Lower lobe of right lung (tissue), 2 donors: ENCODE measurements at regions not wholly inside any gene's neighbourhood (a gene's known extent, or its start where the extent isn't known, plus 50 kb on each side); places are given as distances from the start of the nearest gene placed in this dataset.
"Not testable (repeated sequence)": the region's sequence is repeated elsewhere in the genome, so short reads cannot be mapped to it uniquely, and the experiment has no call there.

Experiments used
- ATAC-seq, 2 donors: fragments of 200-7000 bp; cut with Tn5 transposase; one replicate each; pipeline ENCODE4 v1.9.1; 2020 to 2022; ENCODE audit warnings: mild to moderate bottlenecking in 2 of 2, moderate library complexity in 2 of 2
- DNase-seq: peaks from one replicate; pipeline ENCODE4 v3.0.0-alpha.2; 2020
- H3K27ac ChIP-seq: fragments of 200-600 bp; one replicate; pipeline ENCODE4 v1.8.0; 2022
- H3K27me3 ChIP-seq: fragments of 200-600 bp; one replicate; pipeline ENCODE4 v1.8.0; 2022; ENCODE audit warnings: low read depth
- H3K36me3 ChIP-seq: fragments of 200-600 bp; one replicate; pipeline ENCODE4 v1.8.0; 2022; ENCODE audit warnings: mild to moderate bottlenecking
- H3K4me1 ChIP-seq: fragments of 200-600 bp; one replicate; pipeline ENCODE4 v1.8.0; 2022
- H3K4me3 ChIP-seq: fragments of 200-600 bp; one replicate; pipeline ENCODE4 v1.8.0; 2022; ENCODE audit warnings: mild to moderate bottlenecking
- H3K9me3 ChIP-seq: fragments of 200-600 bp; one replicate; pipeline ENCODE4 v1.8.0; 2022
- intact Hi-C: fragments of 100-400 bp; cut with DNase I; formaldehyde crosslinking; loops from one replicate; pipeline ENCODE4 v1.11.0; 2022
- TF ChIP-seq, protein P1 (sequence below): fragments of 200-600 bp; IDR thresholded peaks from one replicate; pipeline ENCODE4 v1.8.0; 2022; ENCODE audit warnings: antibody characterized with exemption, mild to moderate bottlenecking
- donor health status: DM: no; HTN: yes; CAD: no; lungs with severe emphysema.

DNA sequence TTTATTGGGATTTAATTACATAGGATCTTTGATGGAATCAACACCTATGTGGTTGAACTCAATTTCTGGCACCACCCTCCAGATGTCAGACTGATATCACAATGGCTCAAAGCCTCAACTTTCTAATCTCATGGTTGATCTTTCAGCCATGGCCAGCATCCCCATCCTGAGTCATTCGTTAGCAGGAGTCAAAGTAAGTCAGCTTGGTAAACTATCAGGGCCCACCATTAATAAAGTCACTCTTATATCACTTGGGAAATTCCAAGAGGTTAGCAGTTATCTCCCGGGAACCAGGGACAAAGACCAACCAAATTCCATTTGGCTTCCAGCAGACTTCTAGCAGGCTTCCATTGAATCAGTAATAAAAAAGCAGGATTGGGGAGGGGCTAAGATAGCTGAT, 50.7 kb upstream of the TNFSF4 start:
- H3K9me3 ChIP-seq: peaks cover 7% of the 10 kb centered on the region
- no peak for DNase-seq
- no peak overlapping the region for H3K4me3 ChIP-seq
- TF ChIP-seq, protein P1, sequence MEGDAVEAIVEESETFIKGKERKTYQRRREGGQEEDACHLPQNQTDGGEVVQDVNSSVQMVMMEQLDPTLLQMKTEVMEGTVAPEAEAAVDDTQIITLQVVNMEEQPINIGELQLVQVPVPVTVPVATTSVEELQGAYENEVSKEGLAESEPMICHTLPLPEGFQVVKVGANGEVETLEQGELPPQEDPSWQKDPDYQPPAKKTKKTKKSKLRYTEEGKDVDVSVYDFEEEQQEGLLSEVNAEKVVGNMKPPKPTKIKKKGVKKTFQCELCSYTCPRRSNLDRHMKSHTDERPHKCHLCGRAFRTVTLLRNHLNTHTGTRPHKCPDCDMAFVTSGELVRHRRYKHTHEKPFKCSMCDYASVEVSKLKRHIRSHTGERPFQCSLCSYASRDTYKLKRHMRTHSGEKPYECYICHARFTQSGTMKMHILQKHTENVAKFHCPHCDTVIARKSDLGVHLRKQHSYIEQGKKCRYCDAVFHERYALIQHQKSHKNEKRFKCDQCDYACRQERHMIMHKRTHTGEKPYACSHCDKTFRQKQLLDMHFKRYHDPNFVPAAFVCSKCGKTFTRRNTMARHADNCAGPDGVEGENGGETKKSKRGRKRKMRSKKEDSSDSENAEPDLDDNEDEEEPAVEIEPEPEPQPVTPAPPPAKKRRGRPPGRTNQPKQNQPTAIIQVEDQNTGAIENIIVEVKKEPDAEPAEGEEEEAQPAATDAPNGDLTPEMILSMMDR: no peak
- no peak overlapping the region for H3K27ac ChIP-seq
- H3K4me1 ChIP-seq: peaks cover 7% of the 10 kb centered on the region
- H3K27me3 ChIP-seq: no peaks in the 10 kb centered on the region
- ATAC-seq: no peak
- intact Hi-C loops: no loop called here
- H3K36me3 ChIP-seq: no peaks in the 10 kb centered on the region

DNA sequence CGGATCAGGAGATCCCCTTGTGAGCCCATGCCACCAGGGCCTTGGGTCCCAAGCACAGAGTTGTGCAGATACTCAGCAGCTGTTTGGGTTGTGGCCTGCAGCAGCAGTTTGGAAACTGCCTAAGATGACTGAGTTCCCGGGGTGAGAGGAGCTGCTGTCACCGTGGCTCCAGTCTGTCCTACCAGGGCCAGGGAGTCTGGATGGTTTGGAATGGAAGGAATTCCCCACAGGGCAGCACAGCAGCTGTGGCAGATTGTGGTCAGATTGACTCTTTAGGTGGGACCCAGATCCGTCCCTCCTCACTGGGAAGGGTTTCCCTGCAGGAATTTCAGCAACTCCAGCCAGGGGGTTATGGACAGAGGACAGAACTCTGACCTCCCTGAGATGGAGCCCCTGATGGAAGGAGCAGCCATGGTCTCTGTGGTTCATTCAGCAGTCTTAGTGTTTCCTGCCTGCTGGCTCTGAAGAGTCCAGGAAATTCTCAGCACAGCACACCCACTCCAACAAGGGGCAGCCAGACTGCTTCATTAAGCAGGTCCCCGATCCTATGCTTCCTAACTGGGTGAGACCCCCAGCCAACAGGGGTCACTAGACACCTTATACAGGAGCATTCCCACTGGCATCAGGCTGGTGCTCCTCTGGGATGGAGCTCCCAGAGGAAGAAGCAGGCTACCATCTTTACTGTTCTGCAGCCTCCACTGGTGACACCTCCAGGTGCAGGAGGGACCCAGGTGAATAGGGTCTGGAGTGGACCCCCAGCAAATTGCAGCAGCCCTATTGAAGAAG, 51.5 kb upstream of the TNFSF4 start:
- H3K27me3 ChIP-seq: no peaks in the 10 kb centered on the region
- TF ChIP-seq, protein P1: no peak
- H3K9me3 ChIP-seq: peaks cover 7% of the 10 kb centered on the region
- ATAC-seq (no peak), DNase-seq (no peak)
- peaks cover 7% of the 10 kb centered on the region for H3K4me1 ChIP-seq
- intact Hi-C loops: no loop called here
- H3K27ac ChIP-seq: no peak overlapping the region
- H3K4me3 ChIP-seq: no peak overlapping the region
- no peaks in the 10 kb centered on the region for H3K36me3 ChIP-seq

DNA sequence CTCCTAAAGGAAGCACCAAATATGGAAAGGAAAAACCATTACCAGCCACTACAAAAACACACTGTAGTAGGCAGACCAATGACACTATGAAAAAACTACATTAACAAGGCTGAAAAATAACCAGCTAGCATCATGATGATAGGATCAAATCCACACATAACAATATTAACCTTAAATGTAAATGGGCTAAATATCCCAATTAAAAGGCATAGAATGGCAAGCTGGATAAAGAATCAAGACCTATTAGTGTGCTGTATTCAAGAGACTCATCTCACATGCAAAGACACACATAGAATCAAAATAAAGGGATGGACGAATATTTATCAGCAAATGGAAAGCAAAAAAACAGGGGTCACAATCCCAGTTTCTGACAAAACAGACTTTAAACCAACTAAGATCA, 53.2 kb upstream of the TNFSF4 start:
- DNase-seq, H3K27me3 ChIP-seq, H3K9me3 ChIP-seq, intact Hi-C loops, H3K27ac ChIP-seq, H3K36me3 ChIP-seq, H3K4me3 ChIP-seq, H3K4me1 ChIP-seq, ATAC-seq: not testable (repeated sequence)

DNA sequence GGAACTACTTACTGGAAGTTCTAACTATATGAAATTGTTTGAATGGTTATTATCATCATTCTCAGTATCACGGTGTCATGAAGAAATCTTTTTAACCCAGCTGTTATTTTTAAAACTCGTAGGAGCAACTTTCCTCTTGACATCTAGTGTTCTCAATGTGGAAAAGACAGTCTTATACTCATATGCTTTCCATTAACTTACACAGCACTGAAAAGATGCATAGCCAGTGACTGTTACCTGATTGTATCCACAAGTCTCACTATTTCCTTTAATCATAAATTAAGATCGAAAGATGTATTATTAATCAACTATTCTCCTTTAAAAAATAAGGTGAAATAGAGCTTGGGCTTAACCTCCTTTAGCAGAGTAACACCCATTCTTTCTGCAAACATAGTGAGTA, 59.7 kb upstream of the TNFSF4 start:
- Histone ChIP-seq H3K27ac (no peak overlapping the region), H3K4me1 (no peaks in the 10 kb centered on the region), H3K27me3 (no peaks in the 10 kb centered on the region), H3K4me3 (no peak overlapping the region), H3K36me3 (no peaks in the 10 kb centered on the region), H3K9me3 (no peaks in the 10 kb centered on the region)
- intact Hi-C loops: no loop called here
- DNase-seq (no peak), ATAC-seq (no peak)
- TF ChIP-seq, protein P1: no peak

DNA sequence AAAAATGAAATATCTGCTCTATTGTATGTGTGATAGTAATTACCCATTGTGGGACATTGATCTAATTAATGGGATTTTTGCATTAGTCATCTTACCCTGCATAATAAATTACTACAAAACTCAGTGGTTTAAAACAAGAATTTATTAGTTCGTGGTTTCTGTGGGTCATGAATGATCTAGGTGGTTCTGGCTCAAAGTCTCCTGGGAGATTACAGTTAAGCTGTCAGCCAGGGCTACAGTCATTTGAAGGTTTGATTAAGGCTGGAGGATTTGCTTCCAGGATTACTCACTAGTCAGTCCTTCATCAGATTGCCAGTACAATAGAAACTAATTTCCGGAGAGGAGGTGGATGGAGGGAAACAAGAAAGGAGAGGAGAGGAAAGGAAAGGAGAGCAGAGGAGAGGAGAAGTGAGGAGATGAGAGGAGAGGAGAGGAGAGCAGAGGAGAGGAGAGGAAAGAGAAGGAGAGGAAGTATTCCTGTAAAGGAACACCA, 60.4 kb upstream of the TNFSF4 start:
- intact Hi-C loops: no loop called here
- H3K4me3 ChIP-seq: no peak overlapping the region
- no peaks in the 10 kb centered on the region for H3K27me3 ChIP-seq
- ATAC-seq (no peak), DNase-seq (no peak)
- H3K36me3 ChIP-seq: no peaks in the 10 kb centered on the region
- H3K4me1 ChIP-seq: no peaks in the 10 kb centered on the region
- TF ChIP-seq, protein P1: no peak
- H3K9me3 ChIP-seq: no peaks in the 10 kb centered on the region
- H3K27ac ChIP-seq: no peak overlapping the region

DNA sequence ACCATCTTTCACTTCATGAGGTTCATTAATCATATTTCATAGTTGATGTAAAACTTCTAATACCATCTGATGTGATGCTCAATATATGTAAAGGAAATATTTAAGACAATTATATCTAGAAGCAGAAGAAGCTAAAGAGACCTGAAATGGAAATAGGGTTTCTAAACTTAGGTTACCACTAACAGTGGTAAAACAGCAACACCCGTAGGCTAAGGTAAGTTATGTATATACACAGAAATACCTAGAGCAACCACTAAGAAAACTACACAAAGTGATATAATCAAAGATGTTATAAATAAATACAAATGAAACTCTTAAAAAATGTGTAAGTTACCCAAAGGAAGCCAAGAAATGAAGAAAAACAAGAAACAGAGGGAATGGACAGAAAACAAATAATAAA, 61.1 kb upstream of the TNFSF4 start:
- DNase-seq (no peak), ATAC-seq (no peak)
- H3K4me3 ChIP-seq: no peak overlapping the region
- no peaks in the 10 kb centered on the region for H3K27me3 ChIP-seq
- H3K36me3 ChIP-seq: no peaks in the 10 kb centered on the region
- H3K4me1 ChIP-seq: no peaks in the 10 kb centered on the region
- intact Hi-C loops: no loop called here
- TF ChIP-seq, protein P1: no peak
- H3K27ac ChIP-seq: no peak overlapping the region
- H3K9me3 ChIP-seq: no peaks in the 10 kb centered on the region
